Keratinocyte (primary cell): ENCODE measurements at regions not wholly inside any gene's neighbourhood (a gene's known extent, or its start where the extent isn't known, plus 50 kb on each side); places are given as distances from the start of the nearest gene placed in this dataset.

Experiments used
- DNase-seq: peaks from one replicate; pipeline ENCODE4 v3.0.0-alpha.2; 2011; ENCODE audit warnings: low read depth, missing footprints, low spot score
- FAIRE-seq: peaks from 2 replicates; lab custom pipeline; 2011; peaks lifted over from hg19 to GRCh38; lab: Jason Lieb, UNC
- H2AFZ ChIP-seq: 2 replicates; pipeline ENCODE4 v1.6.0; 2012; ENCODE audit warnings: low read length, control low read depth, inconsistent platforms; ENCODE audit not compliant: control insufficient read depth
- H3K27ac ChIP-seq: 2 replicates; pipeline ENCODE4 v1.5.1; 2011; ENCODE audit warnings: low read length; ENCODE audit not compliant: control insufficient read depth, insufficient read depth
- H3K27me3 ChIP-seq: 3 replicates; pipeline ENCODE4 v1.6.0; 2011; ENCODE audit warnings: low read length; ENCODE audit not compliant: control insufficient read depth, insufficient read depth; ENCODE audit errors: extremely low read depth
- H3K36me3 ChIP-seq, 2 experiments: 2 replicates in 1 of 2; 3 replicates in 1 of 2; pipeline ENCODE4 v1.5.1; 2011; ENCODE audit warnings: low read length in 2 of 2, mild to moderate bottlenecking in 1 of 2; ENCODE audit not compliant: control insufficient read depth in 2 of 2, insufficient read depth in 2 of 2; ENCODE audit errors: extremely low read depth in 1 of 2
- H3K4me1 ChIP-seq: 3 replicates; pipeline ENCODE4 v1.5.1; 2011; ENCODE audit warnings: low read length; ENCODE audit not compliant: control insufficient read depth, insufficient read depth; ENCODE audit errors: extremely low read depth
- H3K4me2 ChIP-seq: 3 replicates; pipeline ENCODE4 v1.6.0; 2011; ENCODE audit warnings: low read depth, low read length; ENCODE audit not compliant: control insufficient read depth, insufficient read depth; ENCODE audit errors: extremely low read depth
- H3K4me3 ChIP-seq, 3 experiments: fragments of 200-600 bp in 1 of 3; sonication (generic) in 1 of 3; 2 replicates in 2 of 3; 3 replicates in 1 of 3; pipeline ENCODE4 v1.5.1; 2011 to 2016; ENCODE audit warnings: low read length in 3 of 3, mild to moderate bottlenecking in 3 of 3, control low read depth in 2 of 3, inconsistent platforms in 1 of 3, low read depth in 1 of 3, mixed read lengths in 1 of 3, mixed run types in 1 of 3, moderate library complexity in 1 of 3; ENCODE audit not compliant: control insufficient read depth in 2 of 3, insufficient read depth in 2 of 3; ENCODE audit errors: extremely low read depth in 1 of 3
- H3K79me2 ChIP-seq: 2 replicates; pipeline ENCODE4 v1.6.0; 2012; ENCODE audit warnings: low read length; ENCODE audit not compliant: control insufficient read depth, insufficient read depth
- H3K9ac ChIP-seq: 3 replicates; pipeline ENCODE4 v1.6.0; 2011; ENCODE audit warnings: low read length; ENCODE audit not compliant: control insufficient read depth, insufficient read depth; ENCODE audit errors: extremely low read depth
- H3K9me1 ChIP-seq: 3 replicates; pipeline ENCODE4 v1.6.0; 2011; ENCODE audit warnings: low read length; ENCODE audit not compliant: control insufficient read depth, insufficient read depth; ENCODE audit errors: extremely low read depth
- H3K9me3 ChIP-seq: 2 replicates; pipeline ENCODE4 v1.5.1; 2012; ENCODE audit warnings: low read depth, low read length; ENCODE audit not compliant: control insufficient read depth
- H4K20me1 ChIP-seq: 3 replicates; pipeline ENCODE4 v1.6.0; 2011; ENCODE audit warnings: low read length; ENCODE audit not compliant: control insufficient read depth, insufficient read depth; ENCODE audit errors: extremely low read depth
- EZH2 ChIP-seq: IDR thresholded peaks from one replicate; pipeline ENCODE4 v1.6.1; 2012; ENCODE audit warnings: inconsistent platforms, mild to moderate bottlenecking, low read length, moderate library complexity
- dilution Hi-C: fragments of 300-500 bp; cut with MboI; formaldehyde crosslinking; loops from one replicate; pipeline ENCODE4 v1.7.0; 2020; ENCODE audit warnings: low sequenced_read_pairs; ENCODE audit not compliant: extremely low pct_ligation_motif_present
- TF ChIP-seq, protein P1 (sequence below), 3 experiments: IDR thresholded peaks in 1 of 3; conservative IDR thresholded peaks in 1 of 3; optimal IDR thresholded peaks in 1 of 3; 2 replicates in 2 of 3; 3 replicates in 1 of 3; pipeline versions ENCODE3 to v1.5.1; 2011; ENCODE audit warnings: low read length in 3 of 3, mild to moderate bottlenecking in 3 of 3, moderate library complexity in 2 of 3, control low read depth in 1 of 3, inconsistent platforms in 1 of 3; ENCODE audit not compliant: insufficient read depth in 2 of 3; ENCODE audit errors: extremely low read depth in 1 of 3

DNA sequence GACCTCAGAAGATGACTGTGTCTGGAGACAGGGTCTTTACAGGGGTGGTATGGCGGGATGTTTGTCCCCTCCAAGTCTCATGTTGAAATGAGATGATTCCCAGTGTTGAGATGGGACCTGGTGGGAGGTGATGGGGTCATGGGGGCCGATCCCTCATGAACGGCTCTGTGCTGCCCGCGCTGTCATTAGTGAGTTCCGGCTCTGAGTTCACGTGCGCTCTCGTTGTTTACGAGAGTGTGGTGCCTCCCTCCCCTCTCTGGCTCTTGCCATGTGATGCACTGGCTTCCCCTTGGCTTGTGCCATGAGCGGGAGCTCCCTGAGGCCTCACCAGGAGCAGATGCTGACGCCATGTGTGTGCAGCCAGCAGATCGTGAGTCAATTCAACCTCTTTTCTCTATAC lies 830.8 kb downstream of the TBC1D22A start:
- H3K9me3 ChIP-seq, result peaks cover 3% of the 10 kb centered on the region
- DNase-seq (no peak), FAIRE-seq (no peak)
- no peak overlapping the region for H3K4me2 ChIP-seq
- dilution Hi-C loops, result no loop called here
- no peaks in the 10 kb centered on the region for H3K4me1 ChIP-seq
- no peak overlapping the region for H3K27ac ChIP-seq
- no peak overlapping the region for H3K9ac ChIP-seq
- H3K9me1 ChIP-seq, result no peaks in the 10 kb centered on the region
- H3K79me2 ChIP-seq, result no peaks in the 10 kb centered on the region
- H4K20me1 ChIP-seq, result no peaks in the 10 kb centered on the region
- no peaks in the 10 kb centered on the region for H3K36me3 ChIP-seq
- TF ChIP-seq EZH2, result no peak
- TF ChIP-seq, protein P1, sequence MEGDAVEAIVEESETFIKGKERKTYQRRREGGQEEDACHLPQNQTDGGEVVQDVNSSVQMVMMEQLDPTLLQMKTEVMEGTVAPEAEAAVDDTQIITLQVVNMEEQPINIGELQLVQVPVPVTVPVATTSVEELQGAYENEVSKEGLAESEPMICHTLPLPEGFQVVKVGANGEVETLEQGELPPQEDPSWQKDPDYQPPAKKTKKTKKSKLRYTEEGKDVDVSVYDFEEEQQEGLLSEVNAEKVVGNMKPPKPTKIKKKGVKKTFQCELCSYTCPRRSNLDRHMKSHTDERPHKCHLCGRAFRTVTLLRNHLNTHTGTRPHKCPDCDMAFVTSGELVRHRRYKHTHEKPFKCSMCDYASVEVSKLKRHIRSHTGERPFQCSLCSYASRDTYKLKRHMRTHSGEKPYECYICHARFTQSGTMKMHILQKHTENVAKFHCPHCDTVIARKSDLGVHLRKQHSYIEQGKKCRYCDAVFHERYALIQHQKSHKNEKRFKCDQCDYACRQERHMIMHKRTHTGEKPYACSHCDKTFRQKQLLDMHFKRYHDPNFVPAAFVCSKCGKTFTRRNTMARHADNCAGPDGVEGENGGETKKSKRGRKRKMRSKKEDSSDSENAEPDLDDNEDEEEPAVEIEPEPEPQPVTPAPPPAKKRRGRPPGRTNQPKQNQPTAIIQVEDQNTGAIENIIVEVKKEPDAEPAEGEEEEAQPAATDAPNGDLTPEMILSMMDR (optimal IDR thresholded peaks at IDR 0.05 in 1 of 3, IDR thresholded peaks at IDR 0.05 in 1 of 3, conservative IDR thresholded peaks at IDR 0.05 in 1 of 3; ENCODE audit: extremely low read depth in 1 of 3, insufficient read depth in 2 of 3, low read length in 3 of 3), result no peak
- no peak overlapping the region for H3K4me3 ChIP-seq
- no peak overlapping the region for H2AFZ ChIP-seq
- H3K27me3 ChIP-seq, result no peaks in the 10 kb centered on the region

DNA sequence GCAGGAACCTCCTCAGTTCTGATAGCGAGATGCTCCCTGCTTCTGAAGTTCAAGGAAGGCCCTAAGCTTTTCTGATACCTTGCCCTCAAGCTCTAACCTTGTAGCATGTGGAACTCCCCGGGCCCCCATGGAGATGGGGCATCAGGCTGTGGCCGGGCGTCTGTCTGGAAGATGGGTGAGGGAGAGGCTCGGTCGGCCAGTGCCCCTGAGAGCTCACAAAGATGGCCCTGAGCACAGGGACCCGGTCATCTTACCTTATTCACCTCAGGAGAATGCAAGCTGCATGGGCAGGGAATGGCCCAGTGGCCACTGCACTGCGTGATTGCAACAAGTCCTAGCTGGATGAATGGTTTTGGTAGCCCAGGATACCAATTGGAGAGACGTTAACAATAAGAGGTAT lies 830.3 kb downstream of the TBC1D22A start:
- dilution Hi-C loops, result no loop called here
- no peak for DNase-seq

More for the DNA sequence above, 830.3 kb downstream of the TBC1D22A start:
- Histone ChIP-seq H4K20me1 (no peaks in the 10 kb centered on the region), H3K27me3 (no peaks in the 10 kb centered on the region), H3K4me2 (no peak overlapping the region), H2AFZ (no peak overlapping the region), H3K79me2 (no peaks in the 10 kb centered on the region), H3K9ac (no peak overlapping the region), H3K4me3 (no peak overlapping the region), H3K36me3 (no peaks in the 10 kb centered on the region), H3K27ac (no peak overlapping the region), H3K4me1 (no peaks in the 10 kb centered on the region), H3K9me3 (peaks cover 3% of the 10 kb centered on the region), H3K9me1 (no peaks in the 10 kb centered on the region)
- no peak for FAIRE-seq
- TF ChIP-seq EZH2, result no peak
- TF ChIP-seq, protein P1 (optimal IDR thresholded peaks at IDR 0.05 in 1 of 3, IDR thresholded peaks at IDR 0.05 in 1 of 3, conservative IDR thresholded peaks at IDR 0.05 in 1 of 3; ENCODE audit: extremely low read depth in 1 of 3, insufficient read depth in 2 of 3, low read length in 3 of 3), result no peak
